H1 (cell line): ENCODE measurements at regions not wholly inside any gene's neighbourhood (a gene's known extent, or its start where the extent isn't known, plus 50 kb on each side); places are given as distances from the start of the nearest gene placed in this dataset.

Experiments used
- CTCF ChIA-PET: fragments of 300-600 bp; sonication (Branson Sonifier 250); formaldehyde crosslinking; loops from one replicate; lab custom pipeline; 2021; ENCODE audit not compliant: partially characterized antibody; lab: Charles Lee
- POLR2A ChIA-PET: fragments of 300-600 bp; sonication (Branson Sonifier 250); formaldehyde crosslinking; loops from one replicate; lab custom pipeline; 2021; ENCODE audit warnings: inconsistent platforms; ENCODE audit not compliant: partially characterized antibody; lab: Charles Lee
- DNase-seq, 2 experiments: peaks; one replicate each; pipeline versions ENCODE4 v3.0.0 to v3.0.0-alpha.2; 2010 to 2022; ENCODE audit warnings: low spot score in 2 of 2, low read depth in 1 of 2, mixed read lengths in 1 of 2
- FAIRE-seq: peaks from 2 replicates; lab custom pipeline; 2011; peaks lifted over from hg19 to GRCh38; lab: Jason Lieb, UNC
- H2AFZ ChIP-seq: 2 replicates; pipeline ENCODE4 v1.8.1; 2012; ENCODE audit warnings: low read length, inconsistent platforms
- H2AK5ac ChIP-seq: 2 replicates; pipeline ENCODE4 v1.6.1; 2013; ENCODE audit warnings: low read depth, low read length
- H2BK120ac ChIP-seq: replicated peaks from 2 replicates; pipeline ENCODE3; 2013; ENCODE audit warnings: low read depth, low read length, inconsistent platforms
- H2BK12ac ChIP-seq: 2 replicates; pipeline ENCODE4 v1.6.1; 2013; ENCODE audit warnings: low read depth, low read length
- H2BK15ac ChIP-seq: 2 replicates; pipeline ENCODE4 v1.6.1; 2013; ENCODE audit warnings: low read length
- H2BK20ac ChIP-seq: 2 replicates; pipeline ENCODE4 v1.6.1; 2013; ENCODE audit warnings: low read length
- H2BK5ac ChIP-seq: 2 replicates; pipeline ENCODE4 v1.6.1; 2013; ENCODE audit warnings: low read depth, low read length
- H3K14ac ChIP-seq: 2 replicates; pipeline ENCODE4 v1.6.1; 2013; ENCODE audit warnings: inconsistent platforms; ENCODE audit not compliant: insufficient read length
- H3K18ac ChIP-seq: 2 replicates; pipeline ENCODE4 v1.6.1; 2013; ENCODE audit warnings: low read length; ENCODE audit errors: extremely low read depth
- H3K23ac ChIP-seq: 2 replicates; pipeline ENCODE4 v1.6.1; 2013; ENCODE audit warnings: inconsistent platforms; ENCODE audit not compliant: insufficient read length
- H3K23me2 ChIP-seq: 2 replicates; pipeline ENCODE4 v1.6.1; 2013; ENCODE audit warnings: low read depth, low read length
- H3K27ac ChIP-seq: 2 replicates; pipeline ENCODE4 v1.6.1; 2011; ENCODE audit warnings: low read depth, low read length, inconsistent platforms
- H3K27me3 ChIP-seq, 4 experiments: replicated peaks in 1 of 4; 1 replicate in 1 of 4; 2 replicates in 3 of 4; pipeline versions ENCODE4 v1.6.1 to v1.8.1; 2011 to 2013; ENCODE audit warnings: low read length in 3 of 4, mild to moderate bottlenecking in 3 of 4, inconsistent platforms in 2 of 4, mixed read lengths in 2 of 4, moderate library complexity in 1 of 4; ENCODE audit not compliant: control insufficient read depth in 3 of 4, insufficient read depth in 3 of 4; ENCODE audit errors: extremely low read depth in 1 of 4
- H3K36me3 ChIP-seq, 4 experiments: 2 replicates each; pipeline versions ENCODE4 v1.6.1 to v1.8.1; 2011 to 2013; ENCODE audit warnings: mild to moderate bottlenecking in 4 of 4, low read length in 3 of 4, moderate library complexity in 2 of 4, control low read depth in 1 of 4, inconsistent platforms in 1 of 4; ENCODE audit not compliant: insufficient read depth in 4 of 4, control insufficient read depth in 2 of 4
- H3K4ac ChIP-seq: replicated peaks from 2 replicates; pipeline ENCODE3; 2013; ENCODE audit warnings: low read length, low read depth, mixed read lengths, inconsistent platforms; ENCODE audit not compliant: insufficient read length
- H3K4me1 ChIP-seq, 4 experiments: replicated peaks in 1 of 4; 1 replicate in 1 of 4; 2 replicates in 3 of 4; pipeline versions ENCODE4 v1.6.1 to v1.8.1; 2011 to 2013; ENCODE audit warnings: low read length in 3 of 4, inconsistent platforms in 2 of 4, mixed read lengths in 1 of 4; ENCODE audit not compliant: insufficient read depth in 4 of 4, control insufficient read depth in 3 of 4
- H3K4me2 ChIP-seq, 2 experiments: 2 replicates each; pipeline versions ENCODE4 v1.6.1 to v1.8.1; 2011 to 2013; ENCODE audit warnings: low read depth in 2 of 2, low read length in 2 of 2, control low read depth in 1 of 2, inconsistent platforms in 1 of 2, mild to moderate bottlenecking in 1 of 2; ENCODE audit not compliant: insufficient read depth in 1 of 2
- H3K4me3 ChIP-seq, 4 experiments: fragments of 200-600, 300-600 bp in 1 of 4; sonication (generic), shearing (Covaris generic), sonication (Bioruptor Twin) in 1 of 4; 2 replicates each; pipeline versions ENCODE4 v1.5.1 to v1.8.1; 2011 to 2016; ENCODE audit warnings: low read length in 4 of 4, low read depth in 3 of 4, control low read depth in 2 of 4, inconsistent platforms in 2 of 4, mild to moderate bottlenecking in 2 of 4, mixed read lengths in 1 of 4, moderate library complexity in 1 of 4; ENCODE audit not compliant: insufficient read depth in 2 of 4; ENCODE audit errors: extremely low read depth in 1 of 4
- H3K56ac ChIP-seq: replicated peaks from 2 replicates; pipeline ENCODE3; 2013; ENCODE audit warnings: low read depth, mild to moderate bottlenecking, mixed read lengths, low read length, inconsistent platforms; ENCODE audit not compliant: insufficient read length
- H3K79me1 ChIP-seq: 2 replicates; pipeline ENCODE4 v1.6.1; 2013; ENCODE audit warnings: low read depth, low read length, control low read depth
- H3K79me2 ChIP-seq, 2 experiments: 2 replicates each; pipeline versions ENCODE4 v1.6.1 to v1.8.1; 2012 to 2013; ENCODE audit warnings: low read length in 2 of 2, mild to moderate bottlenecking in 2 of 2, inconsistent platforms in 1 of 2; ENCODE audit not compliant: insufficient read depth in 2 of 2, control insufficient read depth in 1 of 2
- H3K9ac ChIP-seq, 4 experiments: replicated peaks in 1 of 4; 1 replicate in 1 of 4; 2 replicates in 3 of 4; pipeline versions ENCODE4 v1.6.1 to v1.8.1; 2011 to 2013; ENCODE audit warnings: low read depth in 3 of 4, low read length in 3 of 4, control low read depth in 2 of 4, mild to moderate bottlenecking in 2 of 4, moderate library complexity in 2 of 4, inconsistent platforms in 1 of 4; ENCODE audit errors: extremely low read depth in 1 of 4
- H3K9me3 ChIP-seq, 2 experiments: 2 replicates each; pipeline versions ENCODE4 v1.6.1 to v1.8.1; 2012 to 2013; ENCODE audit warnings: mild to moderate bottlenecking in 2 of 2, moderate library complexity in 2 of 2, control low read depth in 1 of 2, inconsistent platforms in 1 of 2, low read depth in 1 of 2, low read length in 1 of 2, mixed read lengths in 1 of 2; ENCODE audit not compliant: insufficient read depth in 2 of 2
- H4K20me1 ChIP-seq, 2 experiments: replicated peaks in 1 of 2; 2 replicates each; pipeline versions ENCODE3 to v1.8.1; 2011 to 2013; ENCODE audit warnings: inconsistent platforms in 2 of 2, low read length in 2 of 2, mild to moderate bottlenecking in 1 of 2; ENCODE audit not compliant: insufficient read depth in 2 of 2, control insufficient read depth in 1 of 2
- H4K5ac ChIP-seq: 2 replicates; pipeline ENCODE4 v1.6.1; 2013; ENCODE audit warnings: low read length, low read depth, mixed read lengths, inconsistent platforms; ENCODE audit not compliant: insufficient read length
- H4K8ac ChIP-seq: 2 replicates; pipeline ENCODE4 v1.8.0; 2013; ENCODE audit warnings: mild to moderate bottlenecking, moderate library complexity, low read length, inconsistent platforms; ENCODE audit not compliant: insufficient read depth; ENCODE audit errors: extremely low read depth
- H4K91ac ChIP-seq: replicated peaks from 2 replicates; pipeline ENCODE3; 2013; ENCODE audit warnings: low read length, mixed read lengths, inconsistent platforms; ENCODE audit not compliant: insufficient read length
- JUN ChIP-seq: IDR thresholded peaks from 2 replicates; pipeline ENCODE4 v1.6.1; 2011; ENCODE audit warnings: low read depth, mild to moderate bottlenecking, improper control_type of control experiment, low read length
- WGBS, 2 experiments: shearing (Covaris generic) in 1 of 2; methylation state at CpG; one replicate each; pipeline versions ENCODE4 v1.1.6 to v1.1.7; 2013 to 2015; ENCODE audit warnings: low lambda C conversion rate in 2 of 2, mixed read lengths in 2 of 2, inconsistent platforms in 1 of 2, low coverage in 1 of 2, missing lambda C conversion rate in 1 of 2; ENCODE audit not compliant: insufficient replicate concordance in 2 of 2, insufficient coverage in 1 of 2, insufficient read length in 1 of 2; ENCODE audit errors: extremely low coverage in 1 of 2, missing lambda C conversion rate in 1 of 2; 5-methylcytosine and 5-hydroxymethylcytosine counted together

- H2BK20ac ChIP-seq = no peak overlapping the region
- no peak overlapping the region for H2BK5ac ChIP-seq
- H3K79me1 ChIP-seq = no peaks in the 10 kb centered on the region
- no peaks in the 10 kb centered on the region for H4K20me1 ChIP-seq
- H2AK5ac ChIP-seq = no peak overlapping the region
- ChIA-PET POLR2A (no interaction called here), CTCF (interaction anchor here (0.6 kb wide), 1 partner anchor 1353 kb away, joined by 3 read pairs; no protein-coding TSS in a partner anchor)
- no peak overlapping the region for H2BK15ac ChIP-seq
- H3K4ac ChIP-seq = no peak overlapping the region
- DNase-seq (no peak), FAIRE-seq (no peak)
- H4K8ac ChIP-seq = no peak overlapping the region
- no peak overlapping the region for H3K56ac ChIP-seq
- H3K9me3 ChIP-seq = no peaks in the 10 kb centered on the region
- no peaks in the 10 kb centered on the region for H3K4me1 ChIP-seq
- H3K4me3 ChIP-seq = no peak overlapping the region
- H4K5ac ChIP-seq = no peak overlapping the region
- H3K79me2 ChIP-seq = no peaks in the 10 kb centered on the region
- no peak overlapping the region for H3K23ac ChIP-seq
- no peak for TF ChIP-seq JUN
- no peak overlapping the region for H2AFZ ChIP-seq
- H4K91ac ChIP-seq = no peak overlapping the region
- no peak overlapping the region for H3K27ac ChIP-seq
- H3K27me3 ChIP-seq = no peaks in the 10 kb centered on the region
- WGBS, 2 experiments = 81% methylated on average over 1 of the region's 1 CpG; no CpG with 5 or more reads in 1 of the 2 experiments
- no peak overlapping the region for H2BK12ac ChIP-seq
- no peaks in the 10 kb centered on the region for H3K23me2 ChIP-seq
- no peak overlapping the region for H3K18ac ChIP-seq
- H3K36me3 ChIP-seq = no peaks in the 10 kb centered on the region
- H2BK120ac ChIP-seq = no peak overlapping the region
- no peak overlapping the region for H3K4me2 ChIP-seq
- no peak overlapping the region for H3K14ac ChIP-seq
- H3K9ac ChIP-seq = no peak overlapping the region
Measured at GRCh38 chr2:219954331-219954730, 326.9 kb downstream of the SLC4A3 start.
